Prostate gland (tissue), 2 donors: ENCODE measurements at regions not wholly inside any gene's neighbourhood (a gene's known extent, or its start where the extent isn't known, plus 50 kb on each side); places are given as distances from the start of the nearest gene placed in this dataset.

Experiments used
- DNase-seq: peaks from one replicate; pipeline ENCODE4 v3.0.0-alpha.2; 2019; ENCODE audit warnings: low spot score
- H3K27ac ChIP-seq, 2 donors: fragments of 200-600 bp; sonication (generic); 2 replicates each; pipeline ENCODE4 v1.5.1; 2017 to 2019
- H3K27me3 ChIP-seq: fragments of 200-600 bp; sonication (generic); replicated peaks from 2 replicates; pipeline ENCODE4 v1.5.1; 2019; ENCODE audit not compliant: insufficient read depth
- H3K36me3 ChIP-seq, 2 donors: fragments of 200-600 bp; sonication (generic); 1 replicate in 1 of 2; 2 replicates in 1 of 2; pipeline versions ENCODE4 v1.5.1 to v1.8.1; 2017 to 2019
- H3K4me1 ChIP-seq: fragments of 200-600 bp; sonication (generic); replicated peaks from 2 replicates; pipeline ENCODE4 v1.5.1; 2019
- H3K4me3 ChIP-seq, 2 donors: fragments of 200-600 bp; sonication (generic); 2 replicates each; pipeline ENCODE4 v1.5.1; 2017 to 2019
- H3K9me3 ChIP-seq: fragments of 200-600 bp; sonication (generic); 2 replicates; pipeline ENCODE4 v1.5.1; 2017
- POLR2A ChIP-seq: fragments of 450-650 bp; IDR thresholded peaks from one replicate; pipeline ENCODE4 v1.6.1; 2016; ENCODE audit warnings: antibody characterized with exemption, mild to moderate bottlenecking
- POLR2AphosphoS5 ChIP-seq: sonication (generic); formaldehyde crosslinking; IDR thresholded peaks from one replicate; pipeline ENCODE4 v1.6.1; 2017; ENCODE audit warnings: antibody characterized with exemption
- WGBS: methylation state at CpG from one replicate; pipeline ENCODE4 v1.1.5; 2018; 5-methylcytosine and 5-hydroxymethylcytosine counted together
- intact Hi-C: fragments of 100-400 bp; cut with DNase I; formaldehyde crosslinking; loops from one replicate; pipeline ENCODE4 v1.14.2; 2022
- TF ChIP-seq, protein P1 (sequence below), 4 experiments: fragments of 200-600 bp in 2 of 4; fragments of 450-650 bp in 2 of 4; sonication (generic) in 2 of 4; IDR thresholded peaks; 1 replicate in 3 of 4; 2 replicates in 1 of 4; pipeline ENCODE4 v1.5.1; 2016 to 2019; ENCODE audit warnings: antibody characterized with exemption in 4 of 4, mild to moderate bottlenecking in 2 of 4, moderate library complexity in 2 of 4

- WGBS, result 90% methylated on average over 4 of the region's 4 CpGs
- intact Hi-C loops, result no loop called here
- TF ChIP-seq, protein P1, sequence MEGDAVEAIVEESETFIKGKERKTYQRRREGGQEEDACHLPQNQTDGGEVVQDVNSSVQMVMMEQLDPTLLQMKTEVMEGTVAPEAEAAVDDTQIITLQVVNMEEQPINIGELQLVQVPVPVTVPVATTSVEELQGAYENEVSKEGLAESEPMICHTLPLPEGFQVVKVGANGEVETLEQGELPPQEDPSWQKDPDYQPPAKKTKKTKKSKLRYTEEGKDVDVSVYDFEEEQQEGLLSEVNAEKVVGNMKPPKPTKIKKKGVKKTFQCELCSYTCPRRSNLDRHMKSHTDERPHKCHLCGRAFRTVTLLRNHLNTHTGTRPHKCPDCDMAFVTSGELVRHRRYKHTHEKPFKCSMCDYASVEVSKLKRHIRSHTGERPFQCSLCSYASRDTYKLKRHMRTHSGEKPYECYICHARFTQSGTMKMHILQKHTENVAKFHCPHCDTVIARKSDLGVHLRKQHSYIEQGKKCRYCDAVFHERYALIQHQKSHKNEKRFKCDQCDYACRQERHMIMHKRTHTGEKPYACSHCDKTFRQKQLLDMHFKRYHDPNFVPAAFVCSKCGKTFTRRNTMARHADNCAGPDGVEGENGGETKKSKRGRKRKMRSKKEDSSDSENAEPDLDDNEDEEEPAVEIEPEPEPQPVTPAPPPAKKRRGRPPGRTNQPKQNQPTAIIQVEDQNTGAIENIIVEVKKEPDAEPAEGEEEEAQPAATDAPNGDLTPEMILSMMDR (IDR thresholded peaks at IDR 0.05), result no peak
- TF ChIP-seq POLR2AphosphoS5, result no peak
- TF ChIP-seq POLR2A, result no peak
These were observed 50.2 kb upstream of the HIVEP1 start for GRCh38 chr6:11961923-11962322.

GRCh38 chr6:11960909-11961779 lies 51.0 kb upstream of the HIVEP1 start:
- Histone ChIP-seq H3K27ac (no peak overlapping the region), H3K36me3 (no peaks in the 10 kb centered on the region), H3K27me3 (no peaks in the 10 kb centered on the region), H3K9me3 (no peaks in the 10 kb centered on the region), H3K4me1 (no peaks in the 10 kb centered on the region), H3K4me3 (no peak overlapping the region)
- no peak for DNase-seq
- 81% methylated on average over 12 of the region's 12 CpGs for WGBS
- no peak for TF ChIP-seq POLR2AphosphoS5
- TF ChIP-seq, protein P1 (IDR thresholded peaks at IDR 0.05), result no peak
- TF ChIP-seq POLR2A, result no peak
- intact Hi-C loops, result no loop called here

More at GRCh38 chr6:11961923-11962322, 50.2 kb upstream of the HIVEP1 start:
- Histone ChIP-seq H3K4me1 (no peaks in the 10 kb centered on the region), H3K27me3 (no peaks in the 10 kb centered on the region), H3K36me3 (no peaks in the 10 kb centered on the region), H3K27ac (no peak overlapping the region), H3K9me3 (no peaks in the 10 kb centered on the region), H3K4me3 (no peak overlapping the region)
- no peak for DNase-seq

- no peak for TF ChIP-seq POLR2AphosphoS5
- TF ChIP-seq POLR2A, result no peak
- TF ChIP-seq, protein P1 (IDR thresholded peaks at IDR 0.05), result no peak
- Histone ChIP-seq H3K27me3 (no peaks in the 10 kb centered on the region), H3K27ac (no peak overlapping the region), H3K9me3 (no peaks in the 10 kb centered on the region), H3K36me3 (no peaks in the 10 kb centered on the region), H3K4me1 (no peaks in the 10 kb centered on the region), H3K4me3 (no peak overlapping the region)
- 75% methylated on average over 3 of the region's 3 CpGs for WGBS
- intact Hi-C loops, result no loop called here
- DNase-seq, result no peak
These were observed 55.3 kb upstream of the HIVEP1 start for GRCh38 chr6:11956781-11957180.

- Histone ChIP-seq H3K36me3 (no peaks in the 10 kb centered on the region), H3K9me3 (no peaks in the 10 kb centered on the region), H3K4me1 (no peaks in the 10 kb centered on the region), H3K27me3 (no peaks in the 10 kb centered on the region), H3K27ac (no peak overlapping the region), H3K4me3 (no peak overlapping the region)
- no peak for DNase-seq
- TF ChIP-seq, protein P1 (IDR thresholded peaks at IDR 0.05), result no peak
- no peak for TF ChIP-seq POLR2A
- no peak for TF ChIP-seq POLR2AphosphoS5
- intact Hi-C loops, result no loop called here
- 80% methylated on average over 2 of the region's 2 CpGs for WGBS
These were observed 58.5 kb upstream of the HIVEP1 start for GRCh38 chr6:11953641-11954040.

DNA sequence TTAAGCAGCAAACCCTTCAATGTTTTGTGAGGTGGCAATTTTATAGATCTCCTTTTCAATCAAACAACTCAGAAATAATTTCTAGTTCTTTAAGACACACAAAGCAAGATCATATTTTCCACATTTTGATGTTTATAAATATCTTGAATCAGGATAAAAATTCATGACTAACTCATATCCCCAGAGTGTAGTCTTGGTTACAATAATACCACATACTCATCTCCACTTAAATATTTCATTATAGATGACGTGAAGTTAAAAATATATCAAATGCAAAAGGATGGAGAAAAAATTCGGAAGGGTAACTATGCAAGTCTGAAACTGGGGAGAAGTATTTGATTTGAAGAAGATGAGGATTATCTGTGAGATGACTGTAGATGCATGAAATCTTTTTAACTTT lies 59.8 kb upstream of the HIVEP1 start:
- 93% methylated on average over 2 of the region's 2 CpGs for WGBS
- Histone ChIP-seq H3K27ac (no peak overlapping the region), H3K27me3 (no peaks in the 10 kb centered on the region), H3K4me3 (no peak overlapping the region), H3K36me3 (no peaks in the 10 kb centered on the region), H3K9me3 (no peaks in the 10 kb centered on the region), H3K4me1 (no peaks in the 10 kb centered on the region)
- TF ChIP-seq, protein P1 (IDR thresholded peaks at IDR 0.05), result no peak
- TF ChIP-seq POLR2AphosphoS5, result no peak
- TF ChIP-seq POLR2A, result no peak
- intact Hi-C loops, result no loop called here
- no peak for DNase-seq
